ENCODE measurements at regions not wholly inside any gene's neighbourhood (a gene's known extent, or its start where the extent isn't known, plus 50 kb on each side); places are given as distances from the start of the nearest gene placed in this dataset.

DNA sequence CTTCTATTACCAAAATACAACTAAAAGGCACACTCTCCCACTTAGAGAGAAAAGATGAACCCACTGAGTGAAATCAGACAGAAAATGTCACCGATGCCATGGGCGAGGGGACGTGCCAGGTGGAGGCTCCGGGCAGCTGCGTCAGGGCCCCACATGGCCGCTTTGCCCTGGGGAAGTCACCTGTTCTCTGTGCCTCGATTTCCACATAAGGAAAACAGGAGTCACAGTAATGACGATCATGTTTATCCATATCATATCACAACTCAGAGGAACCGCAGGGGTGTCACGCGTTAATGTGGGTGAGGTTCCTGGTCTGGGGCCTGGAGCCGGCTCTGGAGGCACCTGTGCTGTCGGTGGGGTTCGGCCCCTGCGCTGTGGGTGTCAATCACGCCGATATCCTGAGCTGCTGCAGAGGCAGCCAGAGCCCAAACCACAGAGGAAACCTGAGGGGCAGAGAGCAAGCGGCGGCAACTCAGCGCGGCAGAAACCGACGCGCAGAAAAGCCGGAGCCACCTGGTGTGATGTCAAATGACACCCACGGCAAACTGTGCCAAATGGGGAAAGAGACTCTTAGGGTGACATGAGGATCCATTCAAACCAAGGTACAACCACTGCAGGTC is 243.7 kb downstream of the BRD1 start:
- no peak for DNase-seq (ENCODE audit: low spot score in 2 of 2)
- Histone ChIP-seq H3K9me3 (peaks cover 0 to 21% (median 0%) of the 10 kb centered on the region in 4 donors), H3K4me1 (no peaks in the 10 kb centered on the region), H3K36me3 (no peaks in the 10 kb centered on the region), H3K27me3 (no peaks in the 10 kb centered on the region), H3K4me3 (no peak overlapping the region), H3K27ac (no peak overlapping the region)
- WGBS, 2 donors: 93 to 94% methylated on average over 26 of the region's 26 CpGs
- no peak for TF ChIP-seq POLR2A (IDR thresholded peaks at IDR 0.05)
- no peak for TF ChIP-seq EP300 (IDR thresholded peaks at IDR 0.05)
- TF ChIP-seq, protein P1, sequence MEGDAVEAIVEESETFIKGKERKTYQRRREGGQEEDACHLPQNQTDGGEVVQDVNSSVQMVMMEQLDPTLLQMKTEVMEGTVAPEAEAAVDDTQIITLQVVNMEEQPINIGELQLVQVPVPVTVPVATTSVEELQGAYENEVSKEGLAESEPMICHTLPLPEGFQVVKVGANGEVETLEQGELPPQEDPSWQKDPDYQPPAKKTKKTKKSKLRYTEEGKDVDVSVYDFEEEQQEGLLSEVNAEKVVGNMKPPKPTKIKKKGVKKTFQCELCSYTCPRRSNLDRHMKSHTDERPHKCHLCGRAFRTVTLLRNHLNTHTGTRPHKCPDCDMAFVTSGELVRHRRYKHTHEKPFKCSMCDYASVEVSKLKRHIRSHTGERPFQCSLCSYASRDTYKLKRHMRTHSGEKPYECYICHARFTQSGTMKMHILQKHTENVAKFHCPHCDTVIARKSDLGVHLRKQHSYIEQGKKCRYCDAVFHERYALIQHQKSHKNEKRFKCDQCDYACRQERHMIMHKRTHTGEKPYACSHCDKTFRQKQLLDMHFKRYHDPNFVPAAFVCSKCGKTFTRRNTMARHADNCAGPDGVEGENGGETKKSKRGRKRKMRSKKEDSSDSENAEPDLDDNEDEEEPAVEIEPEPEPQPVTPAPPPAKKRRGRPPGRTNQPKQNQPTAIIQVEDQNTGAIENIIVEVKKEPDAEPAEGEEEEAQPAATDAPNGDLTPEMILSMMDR (IDR thresholded peaks at IDR 0.05): no peak

DNA sequence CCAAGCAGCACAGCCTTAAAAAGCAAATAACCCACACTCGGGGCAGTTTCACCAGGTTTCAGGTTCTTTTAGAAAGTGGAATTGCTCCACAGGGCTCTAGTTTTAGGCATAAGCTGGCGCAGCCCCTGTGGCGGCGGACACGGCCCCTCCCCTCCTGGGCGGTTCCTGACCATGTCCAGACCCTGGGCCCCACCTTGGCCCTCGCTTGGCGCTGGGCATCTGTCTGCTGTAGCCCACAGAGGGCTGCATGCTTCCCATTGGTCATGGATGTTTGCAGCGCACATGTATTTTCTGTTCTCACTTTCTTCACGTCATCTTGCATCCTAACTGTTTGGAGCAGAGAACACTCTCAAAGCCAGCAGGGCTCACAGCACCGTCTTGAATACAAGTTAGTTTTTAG is 244.3 kb downstream of the BRD1 start:
- Histone ChIP-seq H3K27ac (no peak overlapping the region), H3K27me3 (no peaks in the 10 kb centered on the region), H3K4me3 (no peak overlapping the region), H3K9me3 (peaks cover 0 to 26% (median 0%) of the 10 kb centered on the region in 4 donors), H3K36me3 (no peaks in the 10 kb centered on the region), H3K4me1 (no peaks in the 10 kb centered on the region)
- 72 to 73% methylated on average over 11 of the region's 11 CpGs for WGBS, 2 donors
- no peak for TF ChIP-seq POLR2A (IDR thresholded peaks at IDR 0.05)
- no peak for DNase-seq (ENCODE audit: low spot score in 2 of 2)

DNA sequence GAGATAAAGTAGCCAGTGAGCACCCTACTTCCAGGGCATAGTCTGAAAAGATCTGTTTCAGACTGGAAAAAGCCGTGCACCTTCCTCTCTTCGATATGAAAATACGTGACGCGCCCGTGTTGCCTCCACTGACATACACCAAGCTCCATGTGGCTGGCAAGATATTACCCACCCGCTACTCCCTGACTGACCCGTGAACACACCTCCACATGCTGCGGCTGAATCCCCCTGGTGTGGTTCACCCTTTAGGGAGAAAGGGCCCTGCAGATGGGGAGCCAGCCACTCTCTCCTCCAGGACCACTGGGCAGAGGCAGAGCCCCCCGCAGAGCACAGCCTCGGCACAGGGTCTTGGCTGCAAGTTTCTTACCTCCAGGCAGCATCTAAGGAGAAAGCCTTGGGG is 245.0 kb downstream of the BRD1 start:
- H3K4me3 ChIP-seq: no peak overlapping the region
- WGBS, 2 donors: 66 to 84% methylated on average over 11 of the region's 11 CpGs
- H3K36me3 ChIP-seq: no peaks in the 10 kb centered on the region
- H3K4me1 ChIP-seq: no peaks in the 10 kb centered on the region
- no peak overlapping the region for H3K27ac ChIP-seq
- peaks cover 0 to 26% (median 0%) of the 10 kb centered on the region in 4 donors for H3K9me3 ChIP-seq
- H3K27me3 ChIP-seq: no peaks in the 10 kb centered on the region
- no peak for DNase-seq (ENCODE audit: low spot score in 2 of 2)
- TF ChIP-seq, protein P1 (IDR thresholded peaks at IDR 0.05): no peak
- no peak for TF ChIP-seq EP300 (IDR thresholded peaks at IDR 0.05)
- no peak for TF ChIP-seq POLR2A (IDR thresholded peaks at IDR 0.05)

DNA sequence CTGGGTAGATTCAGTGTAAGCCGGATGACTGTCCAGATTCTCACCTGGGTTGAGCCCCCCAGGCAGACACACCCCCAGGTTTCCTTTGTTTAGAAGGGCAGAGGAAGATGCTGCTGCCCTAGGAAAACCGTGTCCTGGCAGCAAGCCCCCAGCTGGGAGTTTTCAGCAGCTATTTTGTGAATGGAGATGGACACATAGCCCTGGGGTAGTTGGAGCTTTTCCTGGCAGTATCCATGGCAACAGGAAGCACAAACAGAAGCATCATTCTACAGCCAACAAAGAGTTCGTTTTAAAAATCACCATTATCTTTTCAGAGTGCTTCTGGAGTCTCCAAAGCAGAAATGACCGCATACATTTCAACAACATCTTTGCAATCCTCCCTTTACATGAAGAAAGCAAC is 245.5 kb downstream of the BRD1 start:
- WGBS, 2 donors: 43 to 45% methylated on average over 4 of the region's 4 CpGs
- Histone ChIP-seq H3K4me1 (no peaks in the 10 kb centered on the region), H3K36me3 (no peaks in the 10 kb centered on the region), H3K27me3 (no peaks in the 10 kb centered on the region), H3K4me3 (no peak overlapping the region), H3K9me3 (peaks cover 0 to 26% (median 0%) of the 10 kb centered on the region in 4 donors), H3K27ac (no peak overlapping the region)
- DNase-seq (ENCODE audit: low spot score in 2 of 2): no peak
- TF ChIP-seq POLR2A (IDR thresholded peaks at IDR 0.05) (no peak), EP300 (IDR thresholded peaks at IDR 0.05) (no peak)
- TF ChIP-seq, protein P1 (IDR thresholded peaks at IDR 0.05): no peak

DNA sequence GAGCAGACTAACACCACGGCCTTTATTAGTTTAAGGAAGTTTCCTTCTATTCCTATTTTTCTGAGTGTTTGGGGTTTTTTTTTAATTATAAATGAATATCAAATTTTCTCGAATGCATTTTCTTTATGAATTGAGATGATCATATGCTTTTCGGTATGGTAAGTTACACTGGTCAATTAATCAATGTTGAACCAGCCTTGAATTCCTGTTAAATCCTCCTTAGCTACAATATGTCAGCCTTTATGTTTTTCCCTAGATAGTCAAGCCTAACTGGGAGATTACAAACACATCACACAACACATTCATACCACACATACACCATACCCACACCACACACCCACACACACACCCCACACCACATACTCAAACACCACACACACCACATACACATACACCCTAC is 247.6 kb downstream of the BRD1 start:
- no peaks in the 10 kb centered on the region for H3K36me3 ChIP-seq
- H3K27ac ChIP-seq: no peak overlapping the region
- H3K4me1 ChIP-seq: no peaks in the 10 kb centered on the region
- no peak for DNase-seq (ENCODE audit: low spot score in 2 of 2)
- TF ChIP-seq POLR2A (IDR thresholded peaks at IDR 0.05) (no peak), EP300 (IDR thresholded peaks at IDR 0.05) (no peak)
- TF ChIP-seq, protein P1 (IDR thresholded peaks at IDR 0.05): no peak
- WGBS, 2 donors: 64 to 79% methylated on average over 3 of the region's 3 CpGs
- H3K9me3 ChIP-seq: peaks cover 0 to 26% (median 0%) of the 10 kb centered on the region in 4 donors
- H3K27me3 ChIP-seq: no peaks in the 10 kb centered on the region
- no peak overlapping the region for H3K4me3 ChIP-seq

Data from tibial nerve (tissue), 4 donors.